H9 (cell line): ENCODE measurements at regions not wholly inside any gene's neighbourhood (a gene's known extent, or its start where the extent isn't known, plus 50 kb on each side); places are given as distances from the start of the nearest gene placed in this dataset.

Source experiments
- DNase-seq: peaks from one replicate; pipeline ENCODE4 v3.0.0-alpha.2; 2017
- H2AFZ ChIP-seq: one replicate; pipeline ENCODE4 v1.6.1; 2013; ENCODE audit warnings: mild to moderate bottlenecking, low read length, control low read depth, moderate library complexity
- H2AK5ac ChIP-seq: 2 replicates; pipeline ENCODE4 v1.6.1; 2013; ENCODE audit warnings: low read length, control low read depth, mixed read lengths; ENCODE audit not compliant: insufficient read length
- H2BK120ac ChIP-seq: one replicate; pipeline ENCODE4 v1.6.1; 2013; ENCODE audit warnings: low read depth, mild to moderate bottlenecking, low read length, control low read depth, inconsistent platforms; ENCODE audit not compliant: poor library complexity, severe bottlenecking
- H2BK12ac ChIP-seq: 2 replicates; pipeline ENCODE4 v1.6.1; 2013; ENCODE audit warnings: low read length, control low read depth, mixed read lengths, low read depth; ENCODE audit not compliant: insufficient read length
- H2BK15ac ChIP-seq: 2 replicates; pipeline ENCODE4 v1.6.1; 2013; ENCODE audit warnings: low read depth, low read length, control low read depth
- H2BK20ac ChIP-seq: one replicate; pipeline ENCODE4 v1.6.1; 2013; ENCODE audit warnings: low read depth, mild to moderate bottlenecking, low read length, control low read depth, inconsistent platforms; ENCODE audit not compliant: poor library complexity, severe bottlenecking
- H2BK5ac ChIP-seq: 2 replicates; pipeline ENCODE4 v1.6.1; 2013; ENCODE audit warnings: low read length, control low read depth, mixed read lengths; ENCODE audit not compliant: insufficient read length
- H3K14ac ChIP-seq: 2 replicates; pipeline ENCODE4 v1.6.1; 2013; ENCODE audit warnings: low read length, control low read depth; ENCODE audit not compliant: insufficient read depth
- H3K18ac ChIP-seq: 2 replicates; pipeline ENCODE4 v1.6.1; 2013; ENCODE audit warnings: low read depth, mild to moderate bottlenecking, mixed read lengths, low read length, control low read depth; ENCODE audit not compliant: insufficient read length
- H3K23ac ChIP-seq: 2 replicates; pipeline ENCODE4 v1.6.1; 2013; ENCODE audit warnings: low read length, control low read depth, mixed read lengths, low read depth; ENCODE audit not compliant: insufficient read length
- H3K23me2 ChIP-seq: 2 replicates; pipeline ENCODE4 v1.6.1; 2013; ENCODE audit warnings: low read depth, mild to moderate bottlenecking, mixed read lengths, low read length, control low read depth; ENCODE audit not compliant: insufficient read length, poor library complexity, severe bottlenecking
- H3K27ac ChIP-seq: 2 replicates; pipeline ENCODE4 v1.5.1; 2013; ENCODE audit warnings: low read length, control low read depth, mixed read lengths, low read depth; ENCODE audit not compliant: insufficient read length
- H3K27me3 ChIP-seq: 2 replicates; pipeline ENCODE4 v1.6.1; 2013; ENCODE audit warnings: low read length, control low read depth, inconsistent platforms; ENCODE audit not compliant: insufficient read depth
- H3K4ac ChIP-seq: 2 replicates; pipeline ENCODE4 v1.6.1; 2013; ENCODE audit warnings: low read depth, mild to moderate bottlenecking, control low read depth, inconsistent platforms, low read length, moderate library complexity
- H3K4me1 ChIP-seq: 2 replicates; pipeline ENCODE4 v1.6.1; 2013; ENCODE audit warnings: low read length, control low read depth, inconsistent platforms; ENCODE audit not compliant: insufficient read depth
- H3K4me2 ChIP-seq: 2 replicates; pipeline ENCODE4 v1.6.1; 2013; ENCODE audit warnings: low read length, control low read depth, mixed read lengths; ENCODE audit not compliant: insufficient read length, insufficient read depth
- H3K56ac ChIP-seq: 2 replicates; pipeline ENCODE4 v1.6.1; 2013; ENCODE audit warnings: low read depth, mild to moderate bottlenecking, mixed read lengths, low read length, control low read depth; ENCODE audit not compliant: insufficient read length
- H3K79me1 ChIP-seq: 2 replicates; pipeline ENCODE4 v1.6.1; 2013; ENCODE audit warnings: low read depth, mild to moderate bottlenecking, moderate library complexity, low read length, control low read depth, inconsistent platforms; ENCODE audit not compliant: insufficient read depth, poor library complexity, severe bottlenecking
- H3K79me2 ChIP-seq: 2 replicates; pipeline ENCODE4 v1.6.1; 2013; ENCODE audit warnings: low read length, control low read depth, inconsistent platforms; ENCODE audit not compliant: insufficient read depth
- H3K9ac ChIP-seq: 2 replicates; pipeline ENCODE4 v1.6.1; 2013; ENCODE audit warnings: low read length, control low read depth, mixed read lengths; ENCODE audit not compliant: insufficient read length; ENCODE audit errors: extremely low read depth
- H3K9me3 ChIP-seq: one replicate; pipeline ENCODE4 v1.6.1; 2013; ENCODE audit warnings: low read depth, low read length, inconsistent platforms; ENCODE audit not compliant: control insufficient read depth
- H3T11ph ChIP-seq: one replicate; pipeline ENCODE4 v1.6.1; 2013; ENCODE audit warnings: mild to moderate bottlenecking, low read length, control low read depth, inconsistent platforms
- H4K20me1 ChIP-seq: one replicate; pipeline ENCODE4 v1.6.1; 2013; ENCODE audit not compliant: control insufficient read depth, insufficient read length, insufficient read depth
- H4K5ac ChIP-seq: 2 replicates; pipeline ENCODE4 v1.6.1; 2013; ENCODE audit warnings: low read depth, mild to moderate bottlenecking, mixed read lengths, low read length, control low read depth; ENCODE audit not compliant: insufficient read length
- H4K8ac ChIP-seq: replicated peaks from 2 replicates; pipeline ENCODE4 v1.6.1; 2013; ENCODE audit warnings: low read length, control low read depth, mixed read lengths, low read depth; ENCODE audit not compliant: insufficient read length
- H4K91ac ChIP-seq: 2 replicates; pipeline ENCODE4 v1.6.1; 2013; ENCODE audit warnings: low read depth, mild to moderate bottlenecking, moderate library complexity, mixed read lengths, low read length, control low read depth; ENCODE audit not compliant: insufficient read length
- H3K27ac Mint-ChIP-seq, 3 experiments: 2 replicates in 2 of 3; 3 replicates in 1 of 3; pipeline ENCODE4 v1.8.0; 2020 to 2021; ENCODE audit warnings: mixed read lengths in 3 of 3, mild to moderate bottlenecking in 1 of 3, moderate library complexity in 1 of 3
- H3K27me3 Mint-ChIP-seq: 2 replicates; pipeline ENCODE4 v1.8.0; 2021; ENCODE audit warnings: low read depth, mild to moderate bottlenecking, moderate library complexity, mixed read lengths
- H3K36me3 Mint-ChIP-seq, 3 experiments: 2 replicates in 2 of 3; 3 replicates in 1 of 3; pipeline ENCODE4 v1.8.0; 2020 to 2021; ENCODE audit warnings: low read depth in 3 of 3, mixed read lengths in 3 of 3; ENCODE audit not compliant: insufficient read depth in 1 of 3
- H3K4me1 Mint-ChIP-seq, 2 experiments: 2 replicates each; pipeline ENCODE4 v1.8.0; 2020; ENCODE audit warnings: mixed read lengths in 2 of 2
- H3K4me3 Mint-ChIP-seq, 2 experiments: 2 replicates in 1 of 2; 3 replicates in 1 of 2; pipeline ENCODE4 v1.8.0; 2020 to 2021; ENCODE audit warnings: mild to moderate bottlenecking in 2 of 2, mixed read lengths in 2 of 2, moderate library complexity in 1 of 2
- H3K9me3 Mint-ChIP-seq, 2 experiments: 2 replicates in 1 of 2; 3 replicates in 1 of 2; pipeline ENCODE4 v1.8.0; 2020; ENCODE audit warnings: mild to moderate bottlenecking in 2 of 2, mixed read lengths in 2 of 2, moderate library complexity in 1 of 2
- WGBS: extraction: QIAGEN DNeasy Blood & Tissue Kit; methylation state at CpG from one replicate; pipeline ENCODE4 v1.1.7; 2013; ENCODE audit warnings: missing lambda C conversion rate, low lambda C conversion rate, mixed read lengths; ENCODE audit not compliant: insufficient read length; ENCODE audit errors: extremely low coverage; 5-methylcytosine and 5-hydroxymethylcytosine counted together
- TF ChIP-seq, protein P1 (sequence below): fragments of 200-600 bp; sonication (generic); conservative IDR thresholded peaks from 3 replicates; pipeline ENCODE4 v1.8.0; 2021; ENCODE audit warnings: antibody characterized with exemption, mild to moderate bottlenecking

DNA sequence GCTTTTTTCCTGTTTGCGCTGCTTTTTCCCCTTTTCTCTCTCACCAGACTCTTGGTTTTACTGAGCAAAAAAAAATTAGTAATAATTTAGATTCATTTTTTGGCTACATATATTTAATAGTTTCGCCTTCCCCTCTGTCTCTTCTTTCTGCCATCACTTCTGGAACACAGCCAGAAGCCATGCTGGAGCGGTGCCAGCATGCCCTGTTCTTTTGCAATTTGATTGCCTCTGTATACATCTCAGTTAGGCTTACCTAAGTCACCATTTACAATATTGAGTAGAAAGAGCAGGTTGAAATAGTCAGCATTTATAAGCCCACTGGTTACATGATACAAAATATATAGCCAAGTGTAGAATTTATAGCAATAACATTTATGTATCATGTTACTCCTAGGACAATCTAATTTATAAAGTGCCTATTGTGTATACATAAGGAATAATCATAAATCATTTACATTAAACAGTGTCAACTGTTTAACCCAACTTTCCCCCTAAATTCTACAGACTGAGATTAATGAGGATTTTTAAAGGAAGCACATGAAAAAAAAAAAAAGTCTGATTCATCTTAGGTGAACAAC is 413.8 kb upstream of the SOX5 start:
- Histone ChIP-seq H2BK120ac (no peak overlapping the region), H2AFZ (no peak overlapping the region), H3K56ac (no peak overlapping the region), H2BK12ac (no peak overlapping the region), H2BK5ac (no peak overlapping the region), H2AK5ac (no peak overlapping the region), H4K5ac (no peak overlapping the region), H4K91ac (no peak overlapping the region), H3K79me1 (no peaks in the 10 kb centered on the region), H2BK20ac (no peak overlapping the region), H3K9ac (no peak overlapping the region), H3K14ac (no peak overlapping the region), H3K4me1 (no peaks in the 10 kb centered on the region), H3K23ac (no peak overlapping the region), H3T11ph (no peak overlapping the region), H4K20me1 (no peaks in the 10 kb centered on the region), H4K8ac (no peak overlapping the region), H3K9me3 (no peaks in the 10 kb centered on the region), H3K27me3 (no peaks in the 10 kb centered on the region), H3K79me2 (no peaks in the 10 kb centered on the region), H3K4ac (no peak overlapping the region), H3K18ac (no peak overlapping the region), H2BK15ac (no peak overlapping the region), H3K4me2 (no peak overlapping the region), H3K27ac (no peak overlapping the region), H3K23me2 (no peaks in the 10 kb centered on the region)
- no peak for DNase-seq
- H3K9me3 Mint-ChIP-seq = no peaks in the 10 kb centered on the region
- H3K4me1 Mint-ChIP-seq = 0 out of 4 replicates have a peak, but pooled peaks cover 0 to 2% of the 10 kb centered on the region in 2 experiments
- WGBS = no CpG with 5 or more reads among the region's 3 CpGs
- no peaks in the 10 kb centered on the region for H3K27me3 Mint-ChIP-seq
- TF ChIP-seq, protein P1, sequence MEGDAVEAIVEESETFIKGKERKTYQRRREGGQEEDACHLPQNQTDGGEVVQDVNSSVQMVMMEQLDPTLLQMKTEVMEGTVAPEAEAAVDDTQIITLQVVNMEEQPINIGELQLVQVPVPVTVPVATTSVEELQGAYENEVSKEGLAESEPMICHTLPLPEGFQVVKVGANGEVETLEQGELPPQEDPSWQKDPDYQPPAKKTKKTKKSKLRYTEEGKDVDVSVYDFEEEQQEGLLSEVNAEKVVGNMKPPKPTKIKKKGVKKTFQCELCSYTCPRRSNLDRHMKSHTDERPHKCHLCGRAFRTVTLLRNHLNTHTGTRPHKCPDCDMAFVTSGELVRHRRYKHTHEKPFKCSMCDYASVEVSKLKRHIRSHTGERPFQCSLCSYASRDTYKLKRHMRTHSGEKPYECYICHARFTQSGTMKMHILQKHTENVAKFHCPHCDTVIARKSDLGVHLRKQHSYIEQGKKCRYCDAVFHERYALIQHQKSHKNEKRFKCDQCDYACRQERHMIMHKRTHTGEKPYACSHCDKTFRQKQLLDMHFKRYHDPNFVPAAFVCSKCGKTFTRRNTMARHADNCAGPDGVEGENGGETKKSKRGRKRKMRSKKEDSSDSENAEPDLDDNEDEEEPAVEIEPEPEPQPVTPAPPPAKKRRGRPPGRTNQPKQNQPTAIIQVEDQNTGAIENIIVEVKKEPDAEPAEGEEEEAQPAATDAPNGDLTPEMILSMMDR = no peak
- no peak overlapping the region for H3K4me3 Mint-ChIP-seq
- H3K36me3 Mint-ChIP-seq = no peaks in the 10 kb centered on the region
- H3K27ac Mint-ChIP-seq = no peak overlapping the region
